B cell (primary cell): ENCODE measurements at regions not wholly inside any gene's neighbourhood (a gene's known extent, or its start where the extent isn't known, plus 50 kb on each side); places are given as distances from the start of the nearest gene placed in this dataset.

ENCODE experiments used
- EZH2 ChIP-seq: IDR thresholded peaks from 2 replicates; pipeline ENCODE4 v1.6.1; 2012; ENCODE audit warnings: borderline replicate concordance, low read depth, mild to moderate bottlenecking, moderate library complexity, low read length; ENCODE audit not compliant: insufficient read depth, poor library complexity, severe bottlenecking
- TF ChIP-seq, protein P1 (sequence below): fragments of 200-600 bp; IDR thresholded peaks from one replicate; pipeline ENCODE4 v1.8.0; 2022; ENCODE audit warnings: antibody characterized with exemption, mild to moderate bottlenecking

DNA sequence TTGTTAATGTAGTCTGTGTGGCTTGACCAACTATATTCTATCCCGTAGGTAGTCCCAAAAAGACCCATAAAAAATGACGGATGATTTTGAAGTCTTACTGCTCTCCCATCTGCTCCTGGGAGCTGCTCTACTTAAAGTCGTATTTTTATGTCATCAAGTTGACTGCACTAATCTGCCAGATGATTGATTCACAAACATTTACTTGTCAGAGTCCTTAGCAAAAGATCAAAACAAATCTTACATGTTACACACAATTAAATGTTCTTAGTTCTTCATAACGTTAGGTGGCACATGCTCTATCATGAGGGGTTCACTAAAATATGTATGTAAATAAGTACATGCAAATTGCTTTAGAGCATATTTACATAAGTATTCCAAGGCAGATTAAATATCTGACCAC is 498.3 kb upstream of the LRRTM4 start:
- TF ChIP-seq, protein P1, sequence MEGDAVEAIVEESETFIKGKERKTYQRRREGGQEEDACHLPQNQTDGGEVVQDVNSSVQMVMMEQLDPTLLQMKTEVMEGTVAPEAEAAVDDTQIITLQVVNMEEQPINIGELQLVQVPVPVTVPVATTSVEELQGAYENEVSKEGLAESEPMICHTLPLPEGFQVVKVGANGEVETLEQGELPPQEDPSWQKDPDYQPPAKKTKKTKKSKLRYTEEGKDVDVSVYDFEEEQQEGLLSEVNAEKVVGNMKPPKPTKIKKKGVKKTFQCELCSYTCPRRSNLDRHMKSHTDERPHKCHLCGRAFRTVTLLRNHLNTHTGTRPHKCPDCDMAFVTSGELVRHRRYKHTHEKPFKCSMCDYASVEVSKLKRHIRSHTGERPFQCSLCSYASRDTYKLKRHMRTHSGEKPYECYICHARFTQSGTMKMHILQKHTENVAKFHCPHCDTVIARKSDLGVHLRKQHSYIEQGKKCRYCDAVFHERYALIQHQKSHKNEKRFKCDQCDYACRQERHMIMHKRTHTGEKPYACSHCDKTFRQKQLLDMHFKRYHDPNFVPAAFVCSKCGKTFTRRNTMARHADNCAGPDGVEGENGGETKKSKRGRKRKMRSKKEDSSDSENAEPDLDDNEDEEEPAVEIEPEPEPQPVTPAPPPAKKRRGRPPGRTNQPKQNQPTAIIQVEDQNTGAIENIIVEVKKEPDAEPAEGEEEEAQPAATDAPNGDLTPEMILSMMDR: no peak
- no peak for TF ChIP-seq EZH2
